Gastroesophageal sphincter (tissue), 3 donors: ENCODE measurements at regions not wholly inside any gene's neighbourhood (a gene's known extent, or its start where the extent isn't known, plus 50 kb on each side); places are given as distances from the start of the nearest gene placed in this dataset.

Experiments
- CTCF ChIP-seq, 4 experiments: fragments of 200-600 bp in 2 of 4; fragments of 450-650 bp in 2 of 4; sonication (generic) in 1 of 4; IDR thresholded peaks; one replicate each; pipeline ENCODE4 v1.5.1; 2017 to 2019; ENCODE audit warnings: antibody characterized with exemption in 4 of 4, mild to moderate bottlenecking in 2 of 4, moderate library complexity in 2 of 4
- POLR2AphosphoS5 ChIP-seq: sonication (generic); formaldehyde crosslinking; IDR thresholded peaks from one replicate; pipeline ENCODE4 v1.6.1; 2017; ENCODE audit warnings: antibody characterized with exemption

GRCh38 chr10:30734901-30735300, 105.3 kb upstream of the LYZL2 start:
- TF ChIP-seq CTCF (IDR thresholded peaks at IDR 0.05) (no peak), POLR2AphosphoS5 (no peak)
